ENCODE measurements at regions not wholly inside any gene's neighbourhood (a gene's known extent, or its start where the extent isn't known, plus 50 kb on each side); places are given as distances from the start of the nearest gene placed in this dataset.

- Histone ChIP-seq H3K4me3 (no peak overlapping the region), H3K4me1 (no peaks in the 10 kb centered on the region), H3K27ac (no peak overlapping the region), H3K9me3 (no peaks in the 10 kb centered on the region), H3K27me3 (peaks cover 0 to 20% (median 0%) of the 10 kb centered on the region in 3 donors), H3K36me3 (no peaks in the 10 kb centered on the region)
- intact Hi-C loops (cut with DNase I; ENCODE audit: low total_unique reads) = no loop called here
- TF ChIP-seq POLR2AphosphoS5 (IDR thresholded peaks at IDR 0.05) (no peak), EP300 (IDR thresholded peaks at IDR 0.05) (no peak), POLR2A (IDR thresholded peaks at IDR 0.05) (no peak)
- TF ChIP-seq, protein P1, sequence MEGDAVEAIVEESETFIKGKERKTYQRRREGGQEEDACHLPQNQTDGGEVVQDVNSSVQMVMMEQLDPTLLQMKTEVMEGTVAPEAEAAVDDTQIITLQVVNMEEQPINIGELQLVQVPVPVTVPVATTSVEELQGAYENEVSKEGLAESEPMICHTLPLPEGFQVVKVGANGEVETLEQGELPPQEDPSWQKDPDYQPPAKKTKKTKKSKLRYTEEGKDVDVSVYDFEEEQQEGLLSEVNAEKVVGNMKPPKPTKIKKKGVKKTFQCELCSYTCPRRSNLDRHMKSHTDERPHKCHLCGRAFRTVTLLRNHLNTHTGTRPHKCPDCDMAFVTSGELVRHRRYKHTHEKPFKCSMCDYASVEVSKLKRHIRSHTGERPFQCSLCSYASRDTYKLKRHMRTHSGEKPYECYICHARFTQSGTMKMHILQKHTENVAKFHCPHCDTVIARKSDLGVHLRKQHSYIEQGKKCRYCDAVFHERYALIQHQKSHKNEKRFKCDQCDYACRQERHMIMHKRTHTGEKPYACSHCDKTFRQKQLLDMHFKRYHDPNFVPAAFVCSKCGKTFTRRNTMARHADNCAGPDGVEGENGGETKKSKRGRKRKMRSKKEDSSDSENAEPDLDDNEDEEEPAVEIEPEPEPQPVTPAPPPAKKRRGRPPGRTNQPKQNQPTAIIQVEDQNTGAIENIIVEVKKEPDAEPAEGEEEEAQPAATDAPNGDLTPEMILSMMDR (IDR thresholded peaks at IDR 0.05) = no peak
- no peak for DNase-seq
- WGBS, 5 donors = 45 to 57% (median 48%) methylated on average over 11 of the region's 11 CpGs
Measured at GRCh38 chr20:60693496-60694133, 558.4 kb upstream of the CDH4 start.

GRCh38 chr20:60694763-60695162 is 557.3 kb upstream of the CDH4 start:
- Histone ChIP-seq H3K9me3 (no peaks in the 10 kb centered on the region), H3K4me3 (no peak overlapping the region), H3K27ac (no peak overlapping the region), H3K27me3 (peaks cover 0 to 20% (median 0%) of the 10 kb centered on the region in 3 donors), H3K4me1 (no peaks in the 10 kb centered on the region), H3K36me3 (no peaks in the 10 kb centered on the region)
- 75 to 93% (median 85%) methylated on average over 1 of the region's 1 CpG for WGBS, 5 donors
- TF ChIP-seq, protein P1 (IDR thresholded peaks at IDR 0.05) = no peak
- TF ChIP-seq POLR2A (IDR thresholded peaks at IDR 0.05) = no peak
- no peak for TF ChIP-seq EP300 (IDR thresholded peaks at IDR 0.05)
- TF ChIP-seq POLR2AphosphoS5 (IDR thresholded peaks at IDR 0.05) = no peak
- DNase-seq = no peak
- intact Hi-C loops (cut with DNase I; ENCODE audit: low total_unique reads) = no loop called here

- TF ChIP-seq, protein P1 (IDR thresholded peaks at IDR 0.05) = no peak
- no peak for TF ChIP-seq POLR2AphosphoS5 (IDR thresholded peaks at IDR 0.05)
- no peak for TF ChIP-seq EP300 (IDR thresholded peaks at IDR 0.05)
- TF ChIP-seq POLR2A (IDR thresholded peaks at IDR 0.05) = no peak
- Histone ChIP-seq H3K4me1 (no peaks in the 10 kb centered on the region), H3K4me3 (no peak overlapping the region), H3K9me3 (no peaks in the 10 kb centered on the region), H3K27me3 (peaks cover 0 to 20% (median 0%) of the 10 kb centered on the region in 3 donors), H3K36me3 (no peaks in the 10 kb centered on the region), H3K27ac (no peak overlapping the region)
- 60 to 78% (median 72%) methylated on average over 5 to 7 of the region's 7 CpGs for WGBS, 5 donors
- no peak for DNase-seq
- intact Hi-C loops (cut with DNase I; ENCODE audit: low total_unique reads) = no loop called here
Measured at GRCh38 chr20:60695226-60696000, 556.6 kb upstream of the CDH4 start.

GRCh38 chr20:60697252-60697651 is 554.8 kb upstream of the CDH4 start:
- 82 to 93% (median 89%) methylated on average over 2 of the region's 2 CpGs for WGBS, 5 donors
- TF ChIP-seq POLR2AphosphoS5 (IDR thresholded peaks at IDR 0.05) (no peak), EP300 (IDR thresholded peaks at IDR 0.05) (no peak), POLR2A (IDR thresholded peaks at IDR 0.05) (no peak)
- TF ChIP-seq, protein P1 (IDR thresholded peaks at IDR 0.05) = no peak
- Histone ChIP-seq H3K36me3 (no peaks in the 10 kb centered on the region), H3K27me3 (peaks cover 0 to 20% (median 0%) of the 10 kb centered on the region in 3 donors), H3K4me1 (no peaks in the 10 kb centered on the region), H3K27ac (no peak overlapping the region), H3K9me3 (no peaks in the 10 kb centered on the region), H3K4me3 (no peak overlapping the region)
- intact Hi-C loops (cut with DNase I; ENCODE audit: low total_unique reads) = no loop called here
- no peak for DNase-seq

All from stomach (tissue), 8 donors.